Skeletal muscle tissue (tissue), 3 donors: ENCODE measurements at regions not wholly inside any gene's neighbourhood (a gene's known extent, or its start where the extent isn't known, plus 50 kb on each side); places are given as distances from the start of the nearest gene placed in this dataset.

ENCODE experiments used
- H3K27ac ChIP-seq: one replicate; pipeline ENCODE4 v1.7.0; 2013; ENCODE audit warnings: mild to moderate bottlenecking, low read depth, low read length, inconsistent platforms
- H3K27me3 ChIP-seq, 3 donors: one replicate each; pipeline ENCODE4 v1.7.0; 2013; ENCODE audit warnings: low read length in 3 of 3; ENCODE audit not compliant: control insufficient read depth in 3 of 3, insufficient read depth in 3 of 3
- H3K36me3 ChIP-seq, 3 donors: one replicate each; pipeline ENCODE4 v1.7.0; 2013; ENCODE audit warnings: low read length in 3 of 3; ENCODE audit not compliant: control insufficient read depth in 3 of 3, insufficient read depth in 3 of 3
- H3K4me1 ChIP-seq, 3 donors: one replicate each; pipeline ENCODE4 v1.7.0; 2013; ENCODE audit warnings: low read length in 3 of 3, mild to moderate bottlenecking in 3 of 3; ENCODE audit not compliant: control insufficient read depth in 3 of 3, insufficient read depth in 3 of 3
- H3K4me3 ChIP-seq, 3 donors: one replicate each; pipeline ENCODE4 v1.7.0; 2013; ENCODE audit warnings: low read length in 3 of 3
- H3K9ac ChIP-seq, 3 donors: one replicate each; pipeline ENCODE4 v1.7.0; 2013; ENCODE audit warnings: low read length in 3 of 3, mild to moderate bottlenecking in 3 of 3, moderate library complexity in 2 of 3, low read depth in 1 of 3
- H3K9me3 ChIP-seq, 3 donors: one replicate each; pipeline ENCODE4 v1.7.0; 2013; ENCODE audit warnings: low read length in 3 of 3; ENCODE audit not compliant: control insufficient read depth in 3 of 3
- donor health status: Osteomylitis.

- Histone ChIP-seq H3K4me1 (no peaks in the 10 kb centered on the region), H3K27me3 (no peaks in the 10 kb centered on the region), H3K9me3 (no peaks in the 10 kb centered on the region), H3K27ac (no peak overlapping the region), H3K36me3 (no peaks in the 10 kb centered on the region), H3K4me3 (no peak overlapping the region), H3K9ac (no peak overlapping the region)
Measured at GRCh38 chr13:72125561-72125960, 258.6 kb upstream of the DACH1 start.

- no peaks in the 10 kb centered on the region for H3K36me3 ChIP-seq
- H3K9ac ChIP-seq, result no peak overlapping the region
- no peak overlapping the region for H3K27ac ChIP-seq
- H3K27me3 ChIP-seq, result no peaks in the 10 kb centered on the region
- H3K4me1 ChIP-seq, result no peaks in the 10 kb centered on the region
- H3K9me3 ChIP-seq, result no peaks in the 10 kb centered on the region
- no peak overlapping the region for H3K4me3 ChIP-seq
Measured at GRCh38 chr13:72122661-72123255, 255.8 kb upstream of the DACH1 start.

GRCh38 chr13:72121466-72121865 lies 254.5 kb upstream of the DACH1 start:
- no peaks in the 10 kb centered on the region for H3K4me1 ChIP-seq
- no peaks in the 10 kb centered on the region for H3K36me3 ChIP-seq
- no peak overlapping the region for H3K27ac ChIP-seq
- H3K27me3 ChIP-seq, result no peaks in the 10 kb centered on the region
- H3K9ac ChIP-seq, result no peak overlapping the region
- H3K9me3 ChIP-seq, result no peaks in the 10 kb centered on the region
- no peak overlapping the region for H3K4me3 ChIP-seq

- no peaks in the 10 kb centered on the region for H3K27me3 ChIP-seq
- H3K9ac ChIP-seq, result no peak overlapping the region
- H3K4me1 ChIP-seq, result no peaks in the 10 kb centered on the region
- no peak overlapping the region for H3K4me3 ChIP-seq
- no peaks in the 10 kb centered on the region for H3K9me3 ChIP-seq
- no peaks in the 10 kb centered on the region for H3K36me3 ChIP-seq
- H3K27ac ChIP-seq, result no peak overlapping the region
Measured at GRCh38 chr13:72120632-72121031, 253.6 kb upstream of the DACH1 start.

- Histone ChIP-seq H3K4me1 (no peaks in the 10 kb centered on the region), H3K36me3 (no peaks in the 10 kb centered on the region), H3K27me3 (no peaks in the 10 kb centered on the region), H3K9ac (no peak overlapping the region), H3K9me3 (no peaks in the 10 kb centered on the region), H3K27ac (no peak overlapping the region), H3K4me3 (no peak overlapping the region)
Measured at GRCh38 chr13:72113931-72114330, 246.9 kb upstream of the DACH1 start.

- H3K9ac ChIP-seq, result no peak overlapping the region
Measured at GRCh38 chr13:72113076-72113475, 246.1 kb upstream of the DACH1 start.

GRCh38 chr13:72112216-72112615 lies 245.2 kb upstream of the DACH1 start:
- Histone ChIP-seq H3K27ac (no peak overlapping the region), H3K4me1 (no peaks in the 10 kb centered on the region)

More at GRCh38 chr13:72113076-72113475, 246.1 kb upstream of the DACH1 start:
- Histone ChIP-seq H3K9me3 (no peaks in the 10 kb centered on the region), H3K4me3 (no peak overlapping the region), H3K36me3 (no peaks in the 10 kb centered on the region), H3K4me1 (no peaks in the 10 kb centered on the region), H3K27ac (no peak overlapping the region), H3K27me3 (no peaks in the 10 kb centered on the region)

GRCh38 chr13:72109863-72110262 lies 242.9 kb upstream of the DACH1 start:
- Histone ChIP-seq H3K27me3 (no peaks in the 10 kb centered on the region), H3K27ac (no peak overlapping the region), H3K4me3 (no peak overlapping the region), H3K9ac (no peak overlapping the region), H3K36me3 (no peaks in the 10 kb centered on the region), H3K9me3 (no peaks in the 10 kb centered on the region), H3K4me1 (no peaks in the 10 kb centered on the region)

More at GRCh38 chr13:72112216-72112615, 245.2 kb upstream of the DACH1 start:
- no peak overlapping the region for H3K9ac ChIP-seq
- H3K9me3 ChIP-seq, result no peaks in the 10 kb centered on the region
- H3K36me3 ChIP-seq, result no peaks in the 10 kb centered on the region
- no peak overlapping the region for H3K4me3 ChIP-seq
- no peaks in the 10 kb centered on the region for H3K27me3 ChIP-seq

- Histone ChIP-seq H3K27me3 (no peaks in the 10 kb centered on the region), H3K4me1 (no peaks in the 10 kb centered on the region), H3K27ac (no peak overlapping the region), H3K9ac (no peak overlapping the region), H3K36me3 (no peaks in the 10 kb centered on the region), H3K4me3 (no peak overlapping the region), H3K9me3 (no peaks in the 10 kb centered on the region)
Measured at GRCh38 chr13:72104656-72105180, 237.7 kb upstream of the DACH1 start.

GRCh38 chr13:72101768-72102400 lies 234.9 kb upstream of the DACH1 start:
- no peak overlapping the region for H3K4me3 ChIP-seq

More at GRCh38 chr13:72101768-72102400, 234.9 kb upstream of the DACH1 start:
- H3K9me3 ChIP-seq, result no peaks in the 10 kb centered on the region
- H3K4me1 ChIP-seq, result no peaks in the 10 kb centered on the region
- no peak overlapping the region for H3K9ac ChIP-seq
- H3K27ac ChIP-seq, result no peak overlapping the region
- H3K27me3 ChIP-seq, result no peaks in the 10 kb centered on the region
- no peaks in the 10 kb centered on the region for H3K36me3 ChIP-seq
